Hindlimb muscle (tissue), 1 donor: ENCODE measurements at regions not wholly inside any gene's neighbourhood (a gene's known extent, or its start where the extent isn't known, plus 50 kb on each side); places are given as distances from the start of the nearest gene placed in this dataset.
A peak's percentile ranks its signal among the peaks of the same experiment; 100 is the strongest.
"Not testable (repeated sequence)": the region's sequence is repeated elsewhere in the genome, so short reads cannot be mapped to it uniquely, and the experiment has no call there.

Experiments
- DNase-seq: peaks from one replicate; pipeline ENCODE4 v3.0.0-alpha.2; 2013

GRCh38 chr21:15626031-15626430 lies 103.8 kb upstream of the USP25 start:
- DNase-seq: no peak

- DNase-seq: no peak
Measured at GRCh38 chr21:15627011-15627410, 102.8 kb upstream of the USP25 start.

- no peak for DNase-seq
Measured at GRCh38 chr21:15627823-15628222, 102.0 kb upstream of the USP25 start.

GRCh38 chr21:15631342-15631741 lies 98.4 kb upstream of the USP25 start:
- DNase-seq: peak; percentile 19

GRCh38 chr21:15634541-15634940 lies 95.2 kb upstream of the USP25 start:
- DNase-seq: not testable (repeated sequence)

- no peak for DNase-seq
Measured at GRCh38 chr21:15638856-15639549, 90.8 kb upstream of the USP25 start.

GRCh38 chr21:15640113-15640512 lies 89.7 kb upstream of the USP25 start:
- DNase-seq: not testable (repeated sequence)

- peak; percentile 19 for DNase-seq
Measured at GRCh38 chr21:15644489-15644888, 85.3 kb upstream of the USP25 start.

GRCh38 chr21:15645830-15646229 lies 84.0 kb upstream of the USP25 start:
- DNase-seq: no peak

GRCh38 chr21:15650735-15651134 lies 79.0 kb upstream of the USP25 start:
- no peak for DNase-seq

GRCh38 chr21:15651172-15651571 lies 78.6 kb upstream of the USP25 start:
- DNase-seq: no peak

GRCh38 chr21:15653710-15654109 lies 76.1 kb upstream of the USP25 start:
- DNase-seq: no peak

GRCh38 chr21:15654171-15654570 lies 75.6 kb upstream of the USP25 start:
- DNase-seq: no peak

- DNase-seq: peak; percentile 9
Measured at GRCh38 chr21:15659753-15660422, 69.9 kb upstream of the USP25 start.

GRCh38 chr21:15660423-15660804 lies 69.4 kb upstream of the USP25 start:
- DNase-seq: no peak

- no peak for DNase-seq
Measured at GRCh38 chr21:15667010-15667409, 62.8 kb upstream of the USP25 start.

GRCh38 chr21:15667819-15668218 lies 62.0 kb upstream of the USP25 start:
- no peak for DNase-seq

- DNase-seq: no peak
Measured at GRCh38 chr21:15669247-15669646, 60.5 kb upstream of the USP25 start.

GRCh38 chr21:15671188-15671587 lies 58.6 kb upstream of the USP25 start:
- DNase-seq: no peak

GRCh38 chr21:15672578-15672977 lies 57.2 kb upstream of the USP25 start:
- not testable (repeated sequence) for DNase-seq

- no peak for DNase-seq
Measured at GRCh38 chr21:15676935-15677334, 52.8 kb upstream of the USP25 start.

GRCh38 chr21:15679630-15680029 lies 50.2 kb upstream of the USP25 start:
- DNase-seq: no peak
